GM19324 (cell line): ENCODE measurements at regions not wholly inside any gene's neighbourhood (a gene's known extent, or its start where the extent isn't known, plus 50 kb on each side); places are given as distances from the start of the nearest gene placed in this dataset.
"Not testable (repeated sequence)": the region's sequence is repeated elsewhere in the genome, so short reads cannot be mapped to it uniquely, and the experiment has no call there.

Source experiments
- ATAC-seq: cut with Tn5 transposase; IDR thresholded peaks from one replicate; pipeline ENCODE4 v1.9.1; 2021; ENCODE audit warnings: mild to moderate bottlenecking, moderate library complexity; ENCODE audit not compliant: unreplicated experiment, low FRiP score

DNA sequence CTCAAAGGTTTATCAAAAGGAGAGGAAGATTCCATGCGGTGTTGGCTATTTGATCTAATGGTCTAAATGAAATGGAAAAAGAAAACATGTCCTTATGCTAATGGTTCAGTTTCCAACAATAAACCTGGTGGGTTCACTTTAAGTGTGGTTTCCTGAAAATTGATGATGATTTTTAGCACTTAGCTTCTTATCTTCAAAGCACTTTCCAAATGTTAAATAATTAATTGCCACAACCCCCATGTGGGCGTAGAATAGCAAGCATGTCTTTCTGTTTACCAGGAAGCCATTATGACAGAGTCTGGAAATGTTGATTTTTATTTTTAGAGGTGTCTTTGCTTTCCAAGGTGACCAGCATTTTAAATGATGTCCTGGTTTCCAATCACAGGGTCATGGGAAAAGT lies 134.8 kb upstream of the SLC4A4 start:
- ATAC-seq, result no peak

GRCh38 chr4:71206763-71207162 lies 132.1 kb upstream of the SLC4A4 start:
- ATAC-seq, result no peak

- no peak for ATAC-seq
Measured at GRCh38 chr4:71209161-71209560, 129.7 kb upstream of the SLC4A4 start.

- no peak for ATAC-seq
Measured at GRCh38 chr4:71210823-71211222, 128.0 kb upstream of the SLC4A4 start.

DNA sequence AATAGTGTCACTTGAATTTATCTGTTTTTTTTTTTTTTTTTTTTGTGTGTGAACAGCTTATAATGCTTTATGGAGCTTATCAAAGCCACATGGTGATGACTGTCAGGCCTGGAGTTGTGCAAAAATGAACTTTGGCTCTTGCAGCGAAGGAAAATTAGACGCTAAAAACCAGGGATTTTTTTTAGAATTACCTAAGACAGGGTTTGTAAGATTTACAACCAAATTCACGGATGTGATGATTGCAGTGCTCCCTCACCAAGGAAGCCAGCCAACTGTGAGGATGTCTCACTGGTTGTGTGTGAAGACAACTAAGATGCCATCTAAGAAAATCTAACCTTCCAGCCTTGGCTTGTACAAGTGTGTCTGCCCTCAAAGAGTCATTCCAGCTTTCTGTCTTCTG lies 127.1 kb upstream of the SLC4A4 start:
- no peak for ATAC-seq

GRCh38 chr4:71212216-71212615 lies 126.6 kb upstream of the SLC4A4 start:
- no peak for ATAC-seq

GRCh38 chr4:71214578-71214977 lies 124.2 kb upstream of the SLC4A4 start:
- no peak for ATAC-seq

DNA sequence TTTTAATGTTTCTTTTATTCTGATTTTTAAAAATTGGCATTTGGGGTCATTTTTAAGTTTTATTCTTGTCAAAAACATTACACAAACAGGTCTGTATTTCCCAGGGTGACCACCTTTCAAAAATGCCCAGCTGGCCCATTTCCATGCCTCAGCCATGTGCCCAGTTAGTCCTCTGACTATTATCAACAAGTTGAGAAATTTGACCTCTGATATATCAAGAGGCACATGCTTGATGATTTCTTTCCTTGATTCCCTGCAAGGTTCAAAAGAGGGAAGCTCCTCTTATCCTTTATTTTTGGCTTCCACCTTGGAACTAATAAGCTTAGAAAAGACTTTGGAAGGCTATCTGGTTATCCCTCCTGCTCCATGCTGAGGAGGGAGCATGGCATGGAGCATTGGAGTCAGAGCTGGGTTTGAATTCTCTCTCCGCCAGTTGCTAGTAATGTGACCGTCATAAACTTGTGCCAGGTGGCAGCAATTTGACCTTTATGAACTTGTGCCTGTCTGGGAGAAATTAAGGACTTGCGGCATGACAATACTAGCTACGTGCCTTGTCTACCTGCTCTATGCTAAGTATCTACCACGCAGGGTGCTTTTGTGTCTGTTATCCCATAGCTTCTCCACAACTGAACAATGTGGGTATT lies 122.4 kb upstream of the SLC4A4 start:
- ATAC-seq, result no peak

- ATAC-seq, result no peak
Measured at GRCh38 chr4:71217688-71218087, 121.1 kb upstream of the SLC4A4 start.

GRCh38 chr4:71220848-71221247 lies 118.0 kb upstream of the SLC4A4 start:
- not testable (repeated sequence) for ATAC-seq

- ATAC-seq, result no peak
Measured at GRCh38 chr4:71221510-71222466, 117.0 kb upstream of the SLC4A4 start.

DNA sequence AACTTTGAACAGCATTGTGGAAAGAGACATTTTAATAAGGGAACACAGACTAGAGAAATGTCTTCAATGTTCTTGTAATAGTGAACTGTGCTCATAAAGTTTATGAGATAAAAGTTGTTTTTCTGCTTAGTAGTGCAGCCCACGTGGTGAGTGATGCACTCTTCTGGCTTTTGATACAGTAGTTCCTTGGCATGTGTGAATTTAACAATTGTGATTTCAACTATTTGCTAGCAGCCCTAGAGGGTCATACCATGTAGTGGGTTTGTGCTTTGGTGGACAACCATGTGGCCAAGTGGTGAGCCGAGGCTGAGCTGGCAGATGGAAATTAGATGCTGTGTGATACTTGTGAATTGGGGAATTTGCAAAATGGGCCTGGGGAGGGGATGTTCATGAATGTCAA lies 116.2 kb upstream of the SLC4A4 start:
- ATAC-seq, result no peak

- no peak for ATAC-seq
Measured at GRCh38 chr4:71229477-71230270, 109.1 kb upstream of the SLC4A4 start.

- no peak for ATAC-seq
Measured at GRCh38 chr4:71230271-71231128, 108.3 kb upstream of the SLC4A4 start.

GRCh38 chr4:71231129-71232055 lies 107.4 kb upstream of the SLC4A4 start:
- ATAC-seq, result no peak

DNA sequence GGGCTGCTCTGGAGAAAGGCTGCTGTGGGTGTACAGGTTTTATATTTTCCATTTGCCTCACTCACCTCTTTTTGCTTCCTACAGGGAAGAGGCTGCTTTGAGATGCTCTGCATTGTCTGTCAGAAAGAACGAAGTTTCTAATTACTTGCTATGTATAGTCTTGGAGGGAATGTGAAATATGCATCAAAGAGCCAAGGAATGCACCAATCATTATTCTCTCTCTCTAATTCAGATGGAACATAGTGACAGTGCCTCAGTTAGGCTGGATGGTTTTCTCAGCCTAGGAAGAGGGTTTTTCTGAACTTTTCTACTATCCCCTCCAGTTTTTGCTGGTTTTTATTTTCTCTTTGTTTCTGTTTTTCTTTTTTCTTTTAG lies 106.8 kb upstream of the SLC4A4 start:
- no peak for ATAC-seq

- ATAC-seq, result no peak
Measured at GRCh38 chr4:71232846-71233245, 106.0 kb upstream of the SLC4A4 start.

DNA sequence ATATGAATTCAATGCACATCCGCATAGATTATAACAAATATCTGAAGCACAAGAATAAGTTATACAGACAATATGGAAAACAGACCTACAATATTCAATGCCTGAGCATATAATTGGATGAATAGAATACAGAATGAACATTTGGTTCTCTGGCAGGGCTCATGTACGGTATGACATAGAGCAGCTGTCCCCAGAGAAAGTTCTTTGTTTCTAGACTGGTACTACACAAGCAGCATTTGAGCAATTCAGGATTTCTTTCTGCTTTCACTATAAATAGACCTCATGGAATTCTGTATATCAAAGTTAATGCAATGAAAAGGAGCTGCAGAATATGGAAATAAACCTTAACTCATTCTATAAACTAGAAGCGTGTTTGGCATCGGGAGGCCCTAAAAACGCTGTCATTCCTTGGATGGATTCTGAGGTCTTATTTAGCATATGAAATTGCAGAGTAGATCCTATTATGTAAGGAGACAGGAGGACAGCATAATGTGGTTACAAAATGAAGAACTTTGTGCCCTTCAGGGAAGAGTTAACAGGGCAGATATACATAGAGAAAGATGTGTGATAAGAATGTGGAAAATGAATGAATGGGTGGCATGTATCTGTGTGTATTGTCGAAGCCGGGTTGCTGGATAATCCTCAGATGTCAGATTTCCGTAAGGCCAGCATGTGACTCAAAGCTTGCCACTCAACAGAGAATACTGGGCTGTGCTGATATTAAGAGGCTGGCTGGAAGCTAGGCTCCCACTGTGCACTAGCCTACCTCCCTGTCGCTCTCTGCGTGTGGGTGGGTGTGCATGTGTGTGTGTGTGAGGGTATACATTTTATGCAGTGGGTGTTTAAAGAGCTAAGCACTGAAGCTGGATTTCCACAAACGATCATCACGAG lies 103.3 kb upstream of the SLC4A4 start:
- ATAC-seq, result no peak
